ENCODE measurements at regions not wholly inside any gene's neighbourhood (a gene's known extent, or its start where the extent isn't known, plus 50 kb on each side); places are given as distances from the start of the nearest gene placed in this dataset.

DNA sequence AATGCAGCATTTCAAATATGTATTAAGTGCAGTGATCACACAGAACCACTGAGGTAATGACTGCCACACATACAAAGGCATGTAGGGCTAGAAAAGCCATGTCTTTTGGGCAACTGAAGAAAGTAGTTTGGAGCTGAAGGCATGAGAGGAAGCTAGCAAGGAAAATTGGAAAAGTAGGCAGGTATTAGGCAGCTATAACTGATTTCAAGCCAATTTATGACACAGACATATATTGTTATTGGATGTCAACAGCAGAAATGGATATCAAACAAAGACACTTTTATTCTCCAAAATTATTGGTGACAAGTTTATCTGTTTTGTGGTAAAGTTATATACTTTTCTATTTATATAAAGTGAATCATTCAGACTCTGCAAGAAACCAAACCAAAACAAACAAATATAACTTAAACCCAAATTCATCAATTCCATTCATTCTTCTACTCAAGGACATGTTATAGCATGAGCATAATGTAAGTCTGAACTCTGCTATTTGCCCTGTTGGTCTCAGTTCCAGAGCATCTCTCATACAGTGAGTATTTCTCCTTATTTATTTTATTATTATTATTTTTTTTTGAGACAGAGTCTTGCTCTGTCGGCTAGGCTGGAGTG is 307.4 kb upstream of the COL8A1 start:
- intact Hi-C loops (cut with micrococcal nuclease; ENCODE audit: unreplicated experiment) (no loop called here), in situ Hi-C loops (cut with MboI) (no loop called here)
- no peak overlapping the region for H3K27ac ChIP-seq (ENCODE audit: control insufficient read depth, insufficient read depth)
- WGBS (ENCODE audit: insufficient coverage, insufficient replicate concordance, low lambda C conversion rate, missing lambda C conversion rate): 100% methylated on average over 1 of the region's 1 CpG
- H3K4me3 ChIP-seq: no peak overlapping the region
- no peak overlapping the region for H2AFZ ChIP-seq (ENCODE audit: control insufficient read depth, low read depth, low read length)
- H3K9ac ChIP-seq (ENCODE audit: control insufficient read depth, insufficient read depth, low read length): no peak overlapping the region
- CTCF ChIA-PET: no interaction called here
- no peaks in the 10 kb centered on the region for H4K20me1 ChIP-seq (ENCODE audit: control insufficient read depth, insufficient read depth)
- SMC1A ChIA-PET (ENCODE audit: uncharacterized antibody, unreplicated experiment): no interaction called here
- RAD21 ChIA-PET (ENCODE audit: unreplicated experiment): no interaction called here
- no peaks in the 10 kb centered on the region for H3K27me3 ChIP-seq (replicated peaks in 1 of 2; ENCODE audit: control insufficient read depth in 2 of 2, insufficient read depth in 2 of 2, low read length in 1 of 2)
- DNase-seq (ENCODE audit: low read depth, low spot score): no peak
- POLR2A ChIA-PET: no interaction called here
- H3K79me2 ChIP-seq (ENCODE audit: control insufficient read depth, insufficient read depth, low read length): no peaks in the 10 kb centered on the region
- no peak for TF ChIP-seq BCL11A (IDR thresholded peaks at IDR 0.05; ENCODE audit: low read depth, low read length)
- no peak for TF ChIP-seq MXI1 (IDR thresholded peaks at IDR 0.05; ENCODE audit: low read depth, low read length)
- TF ChIP-seq MLLT1 (IDR thresholded peaks at IDR 0.05): no peak
- TF ChIP-seq RFX5 (IDR thresholded peaks at IDR 0.05; ENCODE audit: low read depth, low read length): no peak
- no peak for TF ChIP-seq ATF2 (IDR thresholded peaks at IDR 0.05; ENCODE audit: low read length)
- TF ChIP-seq PAX5 (IDR thresholded peaks at IDR 0.05; ENCODE audit: borderline replicate concordance, low read depth, low read length): no peak
- TF ChIP-seq, protein P1, sequence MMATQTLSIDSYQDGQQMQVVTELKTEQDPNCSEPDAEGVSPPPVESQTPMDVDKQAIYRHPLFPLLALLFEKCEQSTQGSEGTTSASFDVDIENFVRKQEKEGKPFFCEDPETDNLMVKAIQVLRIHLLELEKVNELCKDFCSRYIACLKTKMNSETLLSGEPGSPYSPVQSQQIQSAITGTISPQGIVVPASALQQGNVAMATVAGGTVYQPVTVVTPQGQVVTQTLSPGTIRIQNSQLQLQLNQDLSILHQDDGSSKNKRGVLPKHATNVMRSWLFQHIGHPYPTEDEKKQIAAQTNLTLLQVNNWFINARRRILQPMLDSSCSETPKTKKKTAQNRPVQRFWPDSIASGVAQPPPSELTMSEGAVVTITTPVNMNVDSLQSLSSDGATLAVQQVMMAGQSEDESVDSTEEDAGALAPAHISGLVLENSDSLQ (IDR thresholded peaks at IDR 0.05): no peak
- TF ChIP-seq NFYA (IDR thresholded peaks at IDR 0.05; ENCODE audit: borderline replicate concordance, low read depth, low read length): no peak
- TF ChIP-seq SIN3A (IDR thresholded peaks at IDR 0.05; ENCODE audit: low read depth, low read length): no peak
- no peak for TF ChIP-seq EP300 (IDR thresholded peaks at IDR 0.05; ENCODE audit: borderline replicate concordance in 1 of 2, control insufficient read depth in 1 of 2, low read depth in 2 of 2, low read length in 2 of 2)
- TF ChIP-seq, protein P2, sequence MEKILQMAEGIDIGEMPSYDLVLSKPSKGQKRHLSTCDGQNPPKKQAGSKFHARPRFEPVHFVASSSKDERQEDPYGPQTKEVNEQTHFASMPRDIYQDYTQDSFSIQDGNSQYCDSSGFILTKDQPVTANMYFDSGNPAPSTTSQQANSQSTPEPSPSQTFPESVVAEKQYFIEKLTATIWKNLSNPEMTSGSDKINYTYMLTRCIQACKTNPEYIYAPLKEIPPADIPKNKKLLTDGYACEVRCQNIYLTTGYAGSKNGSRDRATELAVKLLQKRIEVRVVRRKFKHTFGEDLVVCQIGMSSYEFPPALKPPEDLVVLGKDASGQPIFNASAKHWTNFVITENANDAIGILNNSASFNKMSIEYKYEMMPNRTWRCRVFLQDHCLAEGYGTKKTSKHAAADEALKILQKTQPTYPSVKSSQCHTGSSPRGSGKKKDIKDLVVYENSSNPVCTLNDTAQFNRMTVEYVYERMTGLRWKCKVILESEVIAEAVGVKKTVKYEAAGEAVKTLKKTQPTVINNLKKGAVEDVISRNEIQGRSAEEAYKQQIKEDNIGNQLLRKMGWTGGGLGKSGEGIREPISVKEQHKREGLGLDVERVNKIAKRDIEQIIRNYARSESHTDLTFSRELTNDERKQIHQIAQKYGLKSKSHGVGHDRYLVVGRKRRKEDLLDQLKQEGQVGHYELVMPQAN (conservative IDR thresholded peaks at IDR 0.05): no peak
- TF ChIP-seq ZNF24 (IDR thresholded peaks at IDR 0.05): no peak
- TF ChIP-seq E4F1 (IDR thresholded peaks at IDR 0.05; ENCODE audit: borderline replicate concordance, partially characterized antibody): no peak
- no peak for TF ChIP-seq BMI1 (IDR thresholded peaks at IDR 0.05; ENCODE audit: borderline replicate concordance)
- no peak for TF ChIP-seq PML (IDR thresholded peaks at IDR 0.05; ENCODE audit: low read length)
- no peaks in the 10 kb centered on the region for H3K4me1 ChIP-seq (ENCODE audit: control insufficient read depth, insufficient read depth, low read length)
- no peak overlapping the region for H3K4me2 ChIP-seq (ENCODE audit: control insufficient read depth, insufficient read depth)
- no peaks in the 10 kb centered on the region for H3K36me3 ChIP-seq (ENCODE audit: control insufficient read depth in 2 of 2, insufficient read depth in 2 of 2, low read length in 1 of 2)
- no peak for FAIRE-seq
- no TSS peak for BruUV-seq (replicated peaks)
- H3K9me3 ChIP-seq (replicated peaks; ENCODE audit: control insufficient read depth, insufficient read depth, low read length): no peaks in the 10 kb centered on the region
- ATAC-seq: no peak
